HG02571 (cell line): ENCODE measurements at regions not wholly inside any gene's neighbourhood (a gene's known extent, or its start where the extent isn't known, plus 50 kb on each side); places are given as distances from the start of the nearest gene placed in this dataset.
A peak's percentile ranks its signal among the peaks of the same experiment; 100 is the strongest.

Experiments
- ATAC-seq: cut with Tn5 transposase; IDR thresholded peaks from one replicate; pipeline ENCODE4 v1.9.1; 2021; ENCODE audit warnings: mild to moderate bottlenecking, moderate library complexity; ENCODE audit not compliant: unreplicated experiment

GRCh38 chr1:181369416-181369815 is 113.9 kb upstream of the CACNA1E start:
- no peak for ATAC-seq

- ATAC-seq: no peak
These were observed 99.6 kb upstream of the CACNA1E start for GRCh38 chr1:181383695-181384094.

- no peak for ATAC-seq
These were observed 97.0 kb upstream of the CACNA1E start for GRCh38 chr1:181386340-181386739.

GRCh38 chr1:181386951-181387350 is 96.4 kb upstream of the CACNA1E start:
- ATAC-seq: no peak

GRCh38 chr1:181387702-181388101 is 95.6 kb upstream of the CACNA1E start:
- no peak for ATAC-seq

GRCh38 chr1:181390410-181391077 is 92.8 kb upstream of the CACNA1E start:
- no peak for ATAC-seq

- ATAC-seq: no peak
These were observed 91.9 kb upstream of the CACNA1E start for GRCh38 chr1:181391301-181391900.

GRCh38 chr1:181392133-181392532 is 91.2 kb upstream of the CACNA1E start:
- ATAC-seq: no peak

GRCh38 chr1:181392613-181393220 is 90.6 kb upstream of the CACNA1E start:
- no peak for ATAC-seq

GRCh38 chr1:181394766-181395165 is 88.6 kb upstream of the CACNA1E start:
- no peak for ATAC-seq

GRCh38 chr1:181396171-181396670 is 87.1 kb upstream of the CACNA1E start:
- no peak for ATAC-seq

- no peak for ATAC-seq
These were observed 86.5 kb upstream of the CACNA1E start for GRCh38 chr1:181396811-181397210.

GRCh38 chr1:181397845-181398244 is 85.5 kb upstream of the CACNA1E start:
- ATAC-seq: peak; percentile 66

- peak; percentile 83 for ATAC-seq
These were observed 84.8 kb upstream of the CACNA1E start for GRCh38 chr1:181398544-181398943.

GRCh38 chr1:181405584-181405983 is 77.7 kb upstream of the CACNA1E start:
- ATAC-seq: no peak

- no peak for ATAC-seq
These were observed 76.3 kb upstream of the CACNA1E start for GRCh38 chr1:181406989-181407388.

- no peak for ATAC-seq
These were observed 73.3 kb upstream of the CACNA1E start for GRCh38 chr1:181409981-181410380.

- no peak for ATAC-seq
These were observed 70.6 kb upstream of the CACNA1E start for GRCh38 chr1:181412746-181413145.

GRCh38 chr1:181413195-181413815 is 70.0 kb upstream of the CACNA1E start:
- no peak for ATAC-seq

- no peak for ATAC-seq
These were observed 69.5 kb upstream of the CACNA1E start for GRCh38 chr1:181413836-181414235.

GRCh38 chr1:181416268-181416860 is 67.0 kb upstream of the CACNA1E start:
- no peak for ATAC-seq
